ENCODE measurements at regions not wholly inside any gene's neighbourhood (a gene's known extent, or its start where the extent isn't known, plus 50 kb on each side); places are given as distances from the start of the nearest gene placed in this dataset.
"Not testable (repeated sequence)": the region's sequence is repeated elsewhere in the genome, so short reads cannot be mapped to it uniquely, and the experiment has no call there.

DNA sequence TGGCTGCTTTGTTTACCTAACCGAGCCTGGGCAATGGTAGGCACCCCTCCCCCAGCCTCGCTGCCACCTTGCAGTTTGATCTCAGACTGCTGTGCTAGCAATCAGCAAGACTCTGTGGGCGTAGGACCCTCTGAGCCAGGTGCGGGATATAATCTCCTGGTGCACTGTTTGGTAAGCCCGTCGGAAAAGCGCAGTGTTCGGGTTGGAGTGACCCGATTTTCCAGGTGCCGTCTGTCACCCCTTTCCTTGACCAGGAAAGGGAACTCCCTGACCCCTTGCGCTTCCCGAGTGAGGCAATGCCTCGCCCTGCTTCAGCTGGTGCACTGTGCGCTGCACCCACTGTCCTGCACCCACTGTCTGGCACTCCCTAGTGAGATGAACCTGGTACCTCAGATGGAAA, 482.2 kb upstream of the SMC2 start:
- ATAC-seq; H3K4me1 ChIP-seq (ENCODE audit: control insufficient read depth in 1 of 2, insufficient read depth in 2 of 2, low read length in 2 of 2); CTCF ChIA-PET; POLR2A ChIA-PET; DNase-seq (ENCODE audit: low read depth, low spot score); H3K27ac ChIP-seq (ENCODE audit: low read depth, low read length); BruUV-seq (replicated peaks); H3K9ac ChIP-seq (ENCODE audit: low read length); H3K9me2 ChIP-seq (ENCODE audit: insufficient read depth); H3K9me3 ChIP-seq (ENCODE audit: control insufficient read depth in 1 of 2, insufficient read depth in 1 of 2, low read depth in 1 of 2, low read length in 2 of 2); intact Hi-C loops (cut with micrococcal nuclease); H3K27me3 ChIP-seq (ENCODE audit: insufficient read depth, low read length); H3K79me2 ChIP-seq (ENCODE audit: insufficient read depth, low read length); H3K36me3 ChIP-seq (ENCODE audit: control insufficient read depth in 1 of 2, insufficient read depth in 2 of 2, low read length in 2 of 2); H2AFZ ChIP-seq (ENCODE audit: low read depth, low read length, poor library complexity, severe bottlenecking); H4K20me1 ChIP-seq (ENCODE audit: insufficient read depth); H3K4me2 ChIP-seq (ENCODE audit: low read length); H3K4me3 ChIP-seq (replicated peaks in 1 of 2; ENCODE audit: low read depth in 1 of 2, low read length in 2 of 2); RAD21 ChIA-PET (ENCODE audit: low non-redundant PET in 1 of 2, low total read pairs in 2 of 2, uncharacterized antibody in 2 of 2, unreplicated experiment in 2 of 2): not testable (repeated sequence)

DNA sequence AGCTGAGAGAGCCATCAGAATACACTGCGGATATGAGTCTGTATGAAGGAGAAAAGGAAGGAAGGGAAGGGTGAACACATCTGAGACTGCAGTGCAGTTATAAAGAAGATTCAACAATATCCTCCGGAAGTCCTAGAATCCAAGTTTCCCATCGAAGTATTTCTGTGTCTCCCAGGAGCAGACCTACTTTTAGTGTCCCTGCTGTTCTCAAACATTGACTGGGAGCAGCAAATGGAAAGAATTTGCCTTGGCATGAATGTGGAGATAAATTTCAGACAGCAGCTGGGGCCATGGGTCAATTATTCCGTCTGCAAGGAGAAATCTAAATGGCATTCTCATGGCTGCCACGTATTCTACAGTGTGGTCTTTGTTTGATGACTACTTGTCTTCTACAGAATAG, 478.1 kb upstream of the SMC2 start:
- H3K4me3 ChIP-seq (replicated peaks in 1 of 2; ENCODE audit: low read depth in 1 of 2, low read length in 2 of 2) = no peak overlapping the region
- RAD21 ChIA-PET (ENCODE audit: low non-redundant PET in 1 of 2, low total read pairs in 2 of 2, uncharacterized antibody in 2 of 2, unreplicated experiment in 2 of 2) = no interaction called here
- BruUV-seq (replicated peaks) = no TSS peak

More for the DNA sequence above, 478.1 kb upstream of the SMC2 start:
- Histone ChIP-seq H4K20me1 (ENCODE audit: insufficient read depth) (no peaks in the 10 kb centered on the region), H3K4me1 (ENCODE audit: control insufficient read depth in 1 of 2, insufficient read depth in 2 of 2, low read length in 2 of 2) (no peaks in the 10 kb centered on the region), H2AFZ (ENCODE audit: low read depth, low read length, poor library complexity, severe bottlenecking) (no peak overlapping the region), H3K36me3 (ENCODE audit: control insufficient read depth in 1 of 2, insufficient read depth in 2 of 2, low read length in 2 of 2) (no peaks in the 10 kb centered on the region), H3K9ac (ENCODE audit: low read length) (no peak overlapping the region), H3K9me3 (ENCODE audit: control insufficient read depth in 1 of 2, insufficient read depth in 1 of 2, low read depth in 1 of 2, low read length in 2 of 2) (peaks cover 4 to 6% of the 10 kb centered on the region in 2 experiments; a peak in 2 of 4 replicates), H3K79me2 (ENCODE audit: insufficient read depth, low read length) (no peaks in the 10 kb centered on the region), H3K4me2 (ENCODE audit: low read length) (no peak overlapping the region), H3K9me2 (ENCODE audit: insufficient read depth) (no peaks in the 10 kb centered on the region), H3K27me3 (ENCODE audit: insufficient read depth, low read length) (no peaks in the 10 kb centered on the region), H3K27ac (ENCODE audit: low read depth, low read length) (no peak overlapping the region)
- ChIA-PET CTCF (no interaction called here), POLR2A (no interaction called here)
- ATAC-seq (no peak), DNase-seq (ENCODE audit: low read depth, low spot score) (no peak)
- TF ChIP-seq SP1 (IDR thresholded peaks at IDR 0.05; ENCODE audit: low read depth) = no peak
- TF ChIP-seq, protein P1, sequence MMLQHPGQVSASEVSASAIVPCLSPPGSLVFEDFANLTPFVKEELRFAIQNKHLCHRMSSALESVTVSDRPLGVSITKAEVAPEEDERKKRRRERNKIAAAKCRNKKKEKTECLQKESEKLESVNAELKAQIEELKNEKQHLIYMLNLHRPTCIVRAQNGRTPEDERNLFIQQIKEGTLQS (IDR thresholded peaks at IDR 0.05) = no peak
- no peak for TF ChIP-seq FOSL1 (IDR thresholded peaks at IDR 0.05; ENCODE audit: low read depth)
- TF ChIP-seq ZNF274 (IDR thresholded peaks at IDR 0.05; ENCODE audit: low read depth, low read length) = no peak
- TF ChIP-seq, protein P2, sequence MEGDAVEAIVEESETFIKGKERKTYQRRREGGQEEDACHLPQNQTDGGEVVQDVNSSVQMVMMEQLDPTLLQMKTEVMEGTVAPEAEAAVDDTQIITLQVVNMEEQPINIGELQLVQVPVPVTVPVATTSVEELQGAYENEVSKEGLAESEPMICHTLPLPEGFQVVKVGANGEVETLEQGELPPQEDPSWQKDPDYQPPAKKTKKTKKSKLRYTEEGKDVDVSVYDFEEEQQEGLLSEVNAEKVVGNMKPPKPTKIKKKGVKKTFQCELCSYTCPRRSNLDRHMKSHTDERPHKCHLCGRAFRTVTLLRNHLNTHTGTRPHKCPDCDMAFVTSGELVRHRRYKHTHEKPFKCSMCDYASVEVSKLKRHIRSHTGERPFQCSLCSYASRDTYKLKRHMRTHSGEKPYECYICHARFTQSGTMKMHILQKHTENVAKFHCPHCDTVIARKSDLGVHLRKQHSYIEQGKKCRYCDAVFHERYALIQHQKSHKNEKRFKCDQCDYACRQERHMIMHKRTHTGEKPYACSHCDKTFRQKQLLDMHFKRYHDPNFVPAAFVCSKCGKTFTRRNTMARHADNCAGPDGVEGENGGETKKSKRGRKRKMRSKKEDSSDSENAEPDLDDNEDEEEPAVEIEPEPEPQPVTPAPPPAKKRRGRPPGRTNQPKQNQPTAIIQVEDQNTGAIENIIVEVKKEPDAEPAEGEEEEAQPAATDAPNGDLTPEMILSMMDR (IDR thresholded peaks at IDR 0.05 in 2 of 3, conservative IDR thresholded peaks at IDR 0.05 in 1 of 3; ENCODE audit: borderline replicate concordance in 1 of 3, insufficient read depth in 1 of 3, low read depth in 2 of 3, low read length in 2 of 3) = no peak
- no peak for TF ChIP-seq CEBPB (IDR thresholded peaks at IDR 0.05; ENCODE audit: low read depth)
- TF ChIP-seq, protein P3, sequence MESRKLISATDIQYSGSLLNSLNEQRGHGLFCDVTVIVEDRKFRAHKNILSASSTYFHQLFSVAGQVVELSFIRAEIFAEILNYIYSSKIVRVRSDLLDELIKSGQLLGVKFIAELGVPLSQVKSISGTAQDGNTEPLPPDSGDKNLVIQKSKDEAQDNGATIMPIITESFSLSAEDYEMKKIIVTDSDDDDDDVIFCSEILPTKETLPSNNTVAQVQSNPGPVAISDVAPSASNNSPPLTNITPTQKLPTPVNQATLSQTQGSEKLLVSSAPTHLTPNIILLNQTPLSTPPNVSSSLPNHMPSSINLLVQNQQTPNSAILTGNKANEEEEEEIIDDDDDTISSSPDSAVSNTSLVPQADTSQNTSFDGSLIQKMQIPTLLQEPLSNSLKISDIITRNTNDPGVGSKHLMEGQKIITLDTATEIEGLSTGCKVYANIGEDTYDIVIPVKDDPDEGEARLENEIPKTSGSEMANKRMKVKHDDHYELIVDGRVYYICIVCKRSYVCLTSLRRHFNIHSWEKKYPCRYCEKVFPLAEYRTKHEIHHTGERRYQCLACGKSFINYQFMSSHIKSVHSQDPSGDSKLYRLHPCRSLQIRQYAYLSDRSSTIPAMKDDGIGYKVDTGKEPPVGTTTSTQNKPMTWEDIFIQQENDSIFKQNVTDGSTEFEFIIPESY (IDR thresholded peaks at IDR 0.05; ENCODE audit: extremely low read depth, insufficient replicate concordance, low read length) = no peak
- no peak for TF ChIP-seq EGR1 (IDR thresholded peaks at IDR 0.05; ENCODE audit: low read depth)
- no peak for TF ChIP-seq SRF (IDR thresholded peaks at IDR 0.05; ENCODE audit: low read depth)
- no peak for TF ChIP-seq ZFX (IDR thresholded peaks at IDR 0.05)
- TF ChIP-seq CBX3 (IDR thresholded peaks at IDR 0.05; ENCODE audit: low read depth) = no peak
- no peak for TF ChIP-seq POLR2A (IDR thresholded peaks at IDR 0.05; ENCODE audit: borderline replicate concordance, extremely low read depth, insufficient read depth, insufficient read length)
- no peak for TF ChIP-seq EZH2 (IDR thresholded peaks at IDR 0.05)
- TF ChIP-seq YY1 (IDR thresholded peaks at IDR 0.05; ENCODE audit: extremely low read depth, insufficient replicate concordance, low read depth, low read length) = no peak
- no peak for TF ChIP-seq SIN3A (IDR thresholded peaks at IDR 0.05; ENCODE audit: low read depth)
- no peak for TF ChIP-seq EZH2phosphoT487 (IDR thresholded peaks at IDR 0.05; ENCODE audit: borderline replicate concordance)
- TF ChIP-seq POLR2AphosphoS5 (IDR thresholded peaks at IDR 0.05; ENCODE audit: low read depth, low read length) = no peak
- no peak for TF ChIP-seq RAD21 (IDR thresholded peaks at IDR 0.05; ENCODE audit: low read depth)
- intact Hi-C loops (cut with micrococcal nuclease) = no loop called here
